NB4 (cell line): ENCODE measurements at regions not wholly inside any gene's neighbourhood (a gene's known extent, or its start where the extent isn't known, plus 50 kb on each side); places are given as distances from the start of the nearest gene placed in this dataset.

Experiments used
- POLR2A ChIP-seq: IDR thresholded peaks from 2 replicates; pipeline ENCODE4 v1.6.1; 2011; ENCODE audit warnings: mild to moderate bottlenecking; ENCODE audit not compliant: insufficient read length; ENCODE audit errors: extremely low read depth
- TF ChIP-seq, protein P1 (sequence below): IDR thresholded peaks from one replicate; pipeline ENCODE4 v1.5.1; 2012; ENCODE audit warnings: low read depth, low read length

DNA sequence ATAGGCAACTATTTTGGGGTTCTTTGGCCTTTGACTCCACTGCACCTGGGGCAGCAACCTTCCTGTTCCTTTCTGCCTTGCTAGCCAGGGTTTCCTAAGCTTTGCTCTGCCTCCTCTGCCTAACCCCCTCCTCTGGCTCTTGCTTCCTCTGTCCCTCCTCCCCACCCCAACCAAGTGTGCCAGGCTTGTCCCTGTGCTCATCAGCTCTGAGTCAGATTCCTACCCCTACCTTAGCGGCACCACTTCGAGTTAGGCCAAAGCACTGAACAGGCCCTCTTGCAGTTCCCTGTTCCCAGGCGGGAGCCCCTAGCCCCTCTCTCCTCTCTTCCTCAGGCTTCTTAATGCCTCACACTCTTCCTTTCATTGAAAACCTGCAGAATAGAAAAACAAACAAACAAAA, 74.8 kb upstream of the HAO2 start:
- TF ChIP-seq, protein P1, sequence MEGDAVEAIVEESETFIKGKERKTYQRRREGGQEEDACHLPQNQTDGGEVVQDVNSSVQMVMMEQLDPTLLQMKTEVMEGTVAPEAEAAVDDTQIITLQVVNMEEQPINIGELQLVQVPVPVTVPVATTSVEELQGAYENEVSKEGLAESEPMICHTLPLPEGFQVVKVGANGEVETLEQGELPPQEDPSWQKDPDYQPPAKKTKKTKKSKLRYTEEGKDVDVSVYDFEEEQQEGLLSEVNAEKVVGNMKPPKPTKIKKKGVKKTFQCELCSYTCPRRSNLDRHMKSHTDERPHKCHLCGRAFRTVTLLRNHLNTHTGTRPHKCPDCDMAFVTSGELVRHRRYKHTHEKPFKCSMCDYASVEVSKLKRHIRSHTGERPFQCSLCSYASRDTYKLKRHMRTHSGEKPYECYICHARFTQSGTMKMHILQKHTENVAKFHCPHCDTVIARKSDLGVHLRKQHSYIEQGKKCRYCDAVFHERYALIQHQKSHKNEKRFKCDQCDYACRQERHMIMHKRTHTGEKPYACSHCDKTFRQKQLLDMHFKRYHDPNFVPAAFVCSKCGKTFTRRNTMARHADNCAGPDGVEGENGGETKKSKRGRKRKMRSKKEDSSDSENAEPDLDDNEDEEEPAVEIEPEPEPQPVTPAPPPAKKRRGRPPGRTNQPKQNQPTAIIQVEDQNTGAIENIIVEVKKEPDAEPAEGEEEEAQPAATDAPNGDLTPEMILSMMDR: no peak
- no peak for TF ChIP-seq POLR2A
